Liver (tissue), 7 donors: ENCODE measurements at regions not wholly inside any gene's neighbourhood (a gene's known extent, or its start where the extent isn't known, plus 50 kb on each side); places are given as distances from the start of the nearest gene placed in this dataset.

Experiments used
- DNase-seq: peaks from one replicate; pipeline ENCODE4 v3.0.0-alpha.2; 2017; ENCODE audit warnings: low spot score
- H3K27ac ChIP-seq, 2 donors: one replicate each; pipeline ENCODE4 v1.7.0; 2013; ENCODE audit warnings: inconsistent platforms in 2 of 2, low read length in 2 of 2, control low read depth in 1 of 2, low read depth in 1 of 2, mild to moderate bottlenecking in 1 of 2
- H3K27me3 ChIP-seq, 4 donors: one replicate each; pipeline versions ENCODE4 v1.6.1 to v1.7.0; 2013; ENCODE audit warnings: low read length in 3 of 4, inconsistent platforms in 1 of 4, mild to moderate bottlenecking in 1 of 4, moderate library complexity in 1 of 4; ENCODE audit not compliant: control insufficient read depth in 4 of 4, insufficient read depth in 4 of 4
- H3K36me3 ChIP-seq, 4 donors: one replicate each; pipeline versions ENCODE4 v1.6.1 to v1.7.0; 2013; ENCODE audit warnings: low read length in 3 of 4, mild to moderate bottlenecking in 3 of 4, low read depth in 1 of 4, moderate library complexity in 1 of 4; ENCODE audit not compliant: control insufficient read depth in 4 of 4, insufficient read depth in 3 of 4
- H3K4me1 ChIP-seq, 4 donors: one replicate each; pipeline versions ENCODE4 v1.6.1 to v1.7.0; 2013; ENCODE audit warnings: low read length in 3 of 4, mild to moderate bottlenecking in 3 of 4, moderate library complexity in 1 of 4; ENCODE audit not compliant: control insufficient read depth in 4 of 4, insufficient read depth in 4 of 4
- H3K4me3 ChIP-seq, 3 donors: one replicate each; pipeline versions ENCODE4 v1.6.1 to v1.7.0; 2013; ENCODE audit warnings: low read length in 3 of 3, control low read depth in 1 of 3, low read depth in 1 of 3, mild to moderate bottlenecking in 1 of 3
- H3K9ac ChIP-seq, 2 donors: one replicate each; pipeline ENCODE4 v1.7.0; 2013; ENCODE audit warnings: low read length in 2 of 2, mild to moderate bottlenecking in 2 of 2, moderate library complexity in 2 of 2, control low read depth in 1 of 2, low read depth in 1 of 2
- H3K9me3 ChIP-seq, 4 donors: one replicate each; pipeline versions ENCODE4 v1.6.1 to v1.7.0; 2013; ENCODE audit warnings: low read length in 3 of 4; ENCODE audit not compliant: control insufficient read depth in 4 of 4
- EGR1 ChIP-seq, 2 donors: IDR thresholded peaks; 2 replicates each; pipeline ENCODE4 v1.6.1; 2016 to 2018; ENCODE audit warnings: antibody characterized with exemption in 2 of 2, low read depth in 2 of 2
- FOXA1 ChIP-seq: IDR thresholded peaks from 2 replicates; pipeline ENCODE4 v1.6.1; 2016; ENCODE audit warnings: antibody characterized with exemption
- HNF4A ChIP-seq, 2 donors: conservative IDR thresholded peaks; 2 replicates each; pipeline ENCODE4 v1.6.1; 2016; ENCODE audit warnings: antibody characterized with exemption in 2 of 2, mild to moderate bottlenecking in 2 of 2
- HNF4G ChIP-seq: IDR thresholded peaks from 2 replicates; pipeline ENCODE4 v1.6.1; 2016; ENCODE audit warnings: antibody characterized with exemption
- NR2F2 ChIP-seq: IDR thresholded peaks from 2 replicates; pipeline ENCODE4 v1.6.1; 2016; ENCODE audit warnings: antibody characterized with exemption
- RXRA ChIP-seq, 2 donors: IDR thresholded peaks; 2 replicates each; pipeline ENCODE4 v1.6.1; 2017 to 2018; ENCODE audit warnings: antibody characterized with exemption in 2 of 2, mild to moderate bottlenecking in 1 of 2
- SP1 ChIP-seq: IDR thresholded peaks from 2 replicates; pipeline ENCODE4 v1.6.1; 2018; ENCODE audit warnings: antibody characterized with exemption, mild to moderate bottlenecking
- TAF1 ChIP-seq: conservative IDR thresholded peaks from 2 replicates; pipeline ENCODE4 v1.6.1; 2016; ENCODE audit warnings: antibody characterized with exemption, mild to moderate bottlenecking
- YY1 ChIP-seq: IDR thresholded peaks from 2 replicates; pipeline ENCODE4 v1.6.1; 2016; ENCODE audit warnings: antibody characterized with exemption, mild to moderate bottlenecking
- WGBS: extraction: QIAGEN DNeasy Blood & Tissue Kit; methylation state at CpG from one replicate; pipeline ENCODE4 v1.1.7; 2013; 5-methylcytosine and 5-hydroxymethylcytosine counted together
- TF ChIP-seq, protein P1 (sequence below): IDR thresholded peaks from 2 replicates; pipeline ENCODE4 v1.6.1; 2016; ENCODE audit warnings: antibody characterized with exemption
- TF ChIP-seq, protein P2 (sequence below): IDR thresholded peaks from 2 replicates; pipeline ENCODE4 v1.6.1; 2016; ENCODE audit warnings: antibody characterized with exemption
- TF ChIP-seq, protein P3 (sequence below): IDR thresholded peaks from 2 replicates; pipeline ENCODE4 v1.6.1; 2016; ENCODE audit warnings: antibody characterized with exemption, mild to moderate bottlenecking
- donor health status: healthy.
- donor health status: healthy.
- donor health status: healthy.
- donor health status: healthy.

DNA sequence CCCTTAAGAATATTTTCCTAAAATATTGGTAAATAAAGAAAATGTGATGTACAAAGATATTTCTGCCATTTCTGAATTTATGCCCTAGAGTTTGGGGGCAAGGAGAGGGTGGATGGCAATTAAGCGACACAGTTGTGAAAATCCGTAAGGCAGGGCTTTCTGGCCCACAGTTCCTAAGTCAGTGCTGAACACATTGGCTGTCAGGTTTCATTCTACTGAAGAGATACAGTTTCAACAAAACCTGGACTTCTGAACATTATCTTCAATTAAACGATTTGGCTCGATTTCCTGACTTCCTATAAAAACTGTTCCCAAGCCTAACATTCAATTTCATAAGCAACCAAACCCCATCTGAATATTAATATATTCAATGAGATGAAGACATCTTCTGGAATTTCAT is 61.1 kb upstream of the NEBL start:
- H3K9me3 ChIP-seq: peaks cover 0 to 4% (median 2%) of the 10 kb centered on the region in 4 donors
- H3K36me3 ChIP-seq: no peaks in the 10 kb centered on the region
- no peak overlapping the region for H3K9ac ChIP-seq
- H3K4me3 ChIP-seq: no peak overlapping the region
- no peak for TF ChIP-seq HNF4G
- TF ChIP-seq TAF1: no peak
- no peak for TF ChIP-seq NR2F2
- TF ChIP-seq, protein P1, sequence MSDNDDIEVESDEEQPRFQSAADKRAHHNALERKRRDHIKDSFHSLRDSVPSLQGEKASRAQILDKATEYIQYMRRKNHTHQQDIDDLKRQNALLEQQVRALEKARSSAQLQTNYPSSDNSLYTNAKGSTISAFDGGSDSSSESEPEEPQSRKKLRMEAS: no peak
- no peak for TF ChIP-seq YY1
- TF ChIP-seq RXRA (IDR thresholded peaks at IDR 0.05): no peak
- TF ChIP-seq HNF4A (conservative IDR thresholded peaks at IDR 0.05): no peak
- TF ChIP-seq, protein P2, sequence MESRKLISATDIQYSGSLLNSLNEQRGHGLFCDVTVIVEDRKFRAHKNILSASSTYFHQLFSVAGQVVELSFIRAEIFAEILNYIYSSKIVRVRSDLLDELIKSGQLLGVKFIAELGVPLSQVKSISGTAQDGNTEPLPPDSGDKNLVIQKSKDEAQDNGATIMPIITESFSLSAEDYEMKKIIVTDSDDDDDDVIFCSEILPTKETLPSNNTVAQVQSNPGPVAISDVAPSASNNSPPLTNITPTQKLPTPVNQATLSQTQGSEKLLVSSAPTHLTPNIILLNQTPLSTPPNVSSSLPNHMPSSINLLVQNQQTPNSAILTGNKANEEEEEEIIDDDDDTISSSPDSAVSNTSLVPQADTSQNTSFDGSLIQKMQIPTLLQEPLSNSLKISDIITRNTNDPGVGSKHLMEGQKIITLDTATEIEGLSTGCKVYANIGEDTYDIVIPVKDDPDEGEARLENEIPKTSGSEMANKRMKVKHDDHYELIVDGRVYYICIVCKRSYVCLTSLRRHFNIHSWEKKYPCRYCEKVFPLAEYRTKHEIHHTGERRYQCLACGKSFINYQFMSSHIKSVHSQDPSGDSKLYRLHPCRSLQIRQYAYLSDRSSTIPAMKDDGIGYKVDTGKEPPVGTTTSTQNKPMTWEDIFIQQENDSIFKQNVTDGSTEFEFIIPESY: no peak
- no peak for DNase-seq
- no peaks in the 10 kb centered on the region for H3K4me1 ChIP-seq
- H3K27ac ChIP-seq: no peak overlapping the region
- WGBS: 93% methylated on average over 4 of the region's 4 CpGs
- no peaks in the 10 kb centered on the region for H3K27me3 ChIP-seq

DNA sequence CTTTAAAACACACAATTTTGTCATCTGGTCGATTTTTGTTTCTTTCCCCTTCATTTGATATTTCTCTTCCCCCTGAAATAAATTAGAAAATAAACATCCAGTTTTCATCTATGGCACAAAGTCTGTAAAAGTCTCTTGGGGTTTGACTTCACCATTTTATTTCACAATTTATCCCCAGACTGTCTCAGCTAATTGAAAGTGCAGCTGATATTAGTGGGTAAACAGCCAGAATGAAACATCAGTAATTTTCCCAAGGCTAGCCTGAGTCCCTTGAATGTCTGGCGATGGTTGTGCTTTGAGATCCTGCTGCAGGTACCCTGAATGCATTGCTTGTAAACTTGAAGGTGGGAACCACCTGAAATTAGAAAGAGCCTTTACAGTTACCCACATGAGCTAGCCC is 60.6 kb upstream of the NEBL start:
- no peak for DNase-seq
- 80% methylated on average over 2 of the region's 2 CpGs for WGBS
- Histone ChIP-seq H3K9me3 (peaks cover 0 to 4% (median 2%) of the 10 kb centered on the region in 4 donors), H3K36me3 (no peaks in the 10 kb centered on the region), H3K27ac (no peak overlapping the region), H3K4me1 (no peaks in the 10 kb centered on the region), H3K27me3 (no peaks in the 10 kb centered on the region), H3K4me3 (no peak overlapping the region), H3K9ac (no peak overlapping the region)
- TF ChIP-seq HNF4G: no peak
- TF ChIP-seq, protein P3, sequence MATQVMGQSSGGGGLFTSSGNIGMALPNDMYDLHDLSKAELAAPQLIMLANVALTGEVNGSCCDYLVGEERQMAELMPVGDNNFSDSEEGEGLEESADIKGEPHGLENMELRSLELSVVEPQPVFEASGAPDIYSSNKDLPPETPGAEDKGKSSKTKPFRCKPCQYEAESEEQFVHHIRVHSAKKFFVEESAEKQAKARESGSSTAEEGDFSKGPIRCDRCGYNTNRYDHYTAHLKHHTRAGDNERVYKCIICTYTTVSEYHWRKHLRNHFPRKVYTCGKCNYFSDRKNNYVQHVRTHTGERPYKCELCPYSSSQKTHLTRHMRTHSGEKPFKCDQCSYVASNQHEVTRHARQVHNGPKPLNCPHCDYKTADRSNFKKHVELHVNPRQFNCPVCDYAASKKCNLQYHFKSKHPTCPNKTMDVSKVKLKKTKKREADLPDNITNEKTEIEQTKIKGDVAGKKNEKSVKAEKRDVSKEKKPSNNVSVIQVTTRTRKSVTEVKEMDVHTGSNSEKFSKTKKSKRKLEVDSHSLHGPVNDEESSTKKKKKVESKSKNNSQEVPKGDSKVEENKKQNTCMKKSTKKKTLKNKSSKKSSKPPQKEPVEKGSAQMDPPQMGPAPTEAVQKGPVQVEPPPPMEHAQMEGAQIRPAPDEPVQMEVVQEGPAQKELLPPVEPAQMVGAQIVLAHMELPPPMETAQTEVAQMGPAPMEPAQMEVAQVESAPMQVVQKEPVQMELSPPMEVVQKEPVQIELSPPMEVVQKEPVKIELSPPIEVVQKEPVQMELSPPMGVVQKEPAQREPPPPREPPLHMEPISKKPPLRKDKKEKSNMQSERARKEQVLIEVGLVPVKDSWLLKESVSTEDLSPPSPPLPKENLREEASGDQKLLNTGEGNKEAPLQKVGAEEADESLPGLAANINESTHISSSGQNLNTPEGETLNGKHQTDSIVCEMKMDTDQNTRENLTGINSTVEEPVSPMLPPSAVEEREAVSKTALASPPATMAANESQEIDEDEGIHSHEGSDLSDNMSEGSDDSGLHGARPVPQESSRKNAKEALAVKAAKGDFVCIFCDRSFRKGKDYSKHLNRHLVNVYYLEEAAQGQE: no peak
- TF ChIP-seq FOXA1: no peak
- TF ChIP-seq HNF4A (conservative IDR thresholded peaks at IDR 0.05): no peak
- TF ChIP-seq EGR1 (IDR thresholded peaks at IDR 0.05; ENCODE audit: low read depth in 2 of 2): no peak
- TF ChIP-seq RXRA (IDR thresholded peaks at IDR 0.05): no peak
- TF ChIP-seq NR2F2: no peak
- TF ChIP-seq SP1: no peak
- TF ChIP-seq, protein P2: no peak
